ENCODE measurements at regions not wholly inside any gene's neighbourhood (a gene's known extent, or its start where the extent isn't known, plus 50 kb on each side); places are given as distances from the start of the nearest gene placed in this dataset.

GRCh38 chr2:11026286-11026921 is 114.7 kb downstream of the KCNF1 start:
- TF ChIP-seq, protein P1, sequence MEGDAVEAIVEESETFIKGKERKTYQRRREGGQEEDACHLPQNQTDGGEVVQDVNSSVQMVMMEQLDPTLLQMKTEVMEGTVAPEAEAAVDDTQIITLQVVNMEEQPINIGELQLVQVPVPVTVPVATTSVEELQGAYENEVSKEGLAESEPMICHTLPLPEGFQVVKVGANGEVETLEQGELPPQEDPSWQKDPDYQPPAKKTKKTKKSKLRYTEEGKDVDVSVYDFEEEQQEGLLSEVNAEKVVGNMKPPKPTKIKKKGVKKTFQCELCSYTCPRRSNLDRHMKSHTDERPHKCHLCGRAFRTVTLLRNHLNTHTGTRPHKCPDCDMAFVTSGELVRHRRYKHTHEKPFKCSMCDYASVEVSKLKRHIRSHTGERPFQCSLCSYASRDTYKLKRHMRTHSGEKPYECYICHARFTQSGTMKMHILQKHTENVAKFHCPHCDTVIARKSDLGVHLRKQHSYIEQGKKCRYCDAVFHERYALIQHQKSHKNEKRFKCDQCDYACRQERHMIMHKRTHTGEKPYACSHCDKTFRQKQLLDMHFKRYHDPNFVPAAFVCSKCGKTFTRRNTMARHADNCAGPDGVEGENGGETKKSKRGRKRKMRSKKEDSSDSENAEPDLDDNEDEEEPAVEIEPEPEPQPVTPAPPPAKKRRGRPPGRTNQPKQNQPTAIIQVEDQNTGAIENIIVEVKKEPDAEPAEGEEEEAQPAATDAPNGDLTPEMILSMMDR (IDR thresholded peaks at IDR 0.05): no peak
- TF ChIP-seq POLR2A (IDR thresholded peaks at IDR 0.05): no peak
- no peak overlapping the region for H3K4me3 ChIP-seq
- no peak overlapping the region for H3K27ac ChIP-seq
- H3K27me3 ChIP-seq: no peaks in the 10 kb centered on the region
- DNase-seq: no peak
- intact Hi-C loops (cut with DNase I; ENCODE audit: low total_unique reads): no loop called here
- H3K4me1 ChIP-seq: no peaks in the 10 kb centered on the region
- no peaks in the 10 kb centered on the region for H3K36me3 ChIP-seq
- no peaks in the 10 kb centered on the region for H3K9me3 ChIP-seq

GRCh38 chr2:11027195-11027594 is 115.5 kb downstream of the KCNF1 start:
- no peaks in the 10 kb centered on the region for H3K4me1 ChIP-seq
- H3K36me3 ChIP-seq: no peaks in the 10 kb centered on the region
- no peaks in the 10 kb centered on the region for H3K9me3 ChIP-seq
- intact Hi-C loops (cut with DNase I; ENCODE audit: low total_unique reads): no loop called here
- H3K27me3 ChIP-seq: no peaks in the 10 kb centered on the region
- H3K27ac ChIP-seq: no peak overlapping the region
- TF ChIP-seq, protein P1 (IDR thresholded peaks at IDR 0.05): no peak
- no peak for TF ChIP-seq POLR2A (IDR thresholded peaks at IDR 0.05)
- no peak for DNase-seq
- H3K4me3 ChIP-seq: no peak overlapping the region

- no peaks in the 10 kb centered on the region for H3K27me3 ChIP-seq
- H3K4me3 ChIP-seq: no peak overlapping the region
- intact Hi-C loops (cut with DNase I; ENCODE audit: low total_unique reads): no loop called here
- no peaks in the 10 kb centered on the region for H3K9me3 ChIP-seq
- H3K4me1 ChIP-seq: no peaks in the 10 kb centered on the region
- no peaks in the 10 kb centered on the region for H3K36me3 ChIP-seq
- no peak overlapping the region for H3K27ac ChIP-seq
- DNase-seq: no peak
- no peak for TF ChIP-seq POLR2A (IDR thresholded peaks at IDR 0.05)
- TF ChIP-seq, protein P1 (IDR thresholded peaks at IDR 0.05): no peak
These were observed 116.7 kb downstream of the KCNF1 start for GRCh38 chr2:11028407-11028916.

DNA sequence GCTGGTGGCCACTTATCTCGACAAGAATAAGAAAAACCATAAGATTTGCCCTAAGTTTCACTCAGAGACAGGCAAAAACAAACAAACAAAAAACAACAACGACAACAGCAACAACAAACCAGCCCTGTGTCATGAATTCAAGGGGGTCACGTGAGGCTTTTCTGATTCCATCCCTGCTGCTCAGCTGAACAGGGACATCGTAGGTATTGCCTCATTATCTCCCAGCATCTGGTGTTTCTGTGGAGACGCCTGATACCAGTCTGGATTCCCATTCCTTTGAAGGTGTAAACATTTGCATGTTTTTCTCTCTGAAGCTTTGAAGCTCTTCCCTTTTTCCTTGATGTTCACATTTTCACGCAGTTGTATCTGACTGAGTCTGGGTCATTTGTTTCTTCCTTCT is 117.4 kb downstream of the KCNF1 start:
- intact Hi-C loops (cut with DNase I; ENCODE audit: low total_unique reads): no loop called here
- H3K4me1 ChIP-seq: no peaks in the 10 kb centered on the region
- DNase-seq: no peak
- H3K36me3 ChIP-seq: no peaks in the 10 kb centered on the region
- no peaks in the 10 kb centered on the region for H3K9me3 ChIP-seq
- TF ChIP-seq, protein P1 (IDR thresholded peaks at IDR 0.05): no peak
- no peak for TF ChIP-seq POLR2A (IDR thresholded peaks at IDR 0.05)
- no peak overlapping the region for H3K27ac ChIP-seq
- H3K27me3 ChIP-seq: no peaks in the 10 kb centered on the region
- H3K4me3 ChIP-seq: no peak overlapping the region

GRCh38 chr2:11030036-11030435 is 118.3 kb downstream of the KCNF1 start:
- Histone ChIP-seq H3K36me3 (no peaks in the 10 kb centered on the region), H3K27ac (no peak overlapping the region)

More at GRCh38 chr2:11030036-11030435, 118.3 kb downstream of the KCNF1 start:
- no peaks in the 10 kb centered on the region for H3K9me3 ChIP-seq
- TF ChIP-seq, protein P1 (IDR thresholded peaks at IDR 0.05): no peak
- TF ChIP-seq POLR2A (IDR thresholded peaks at IDR 0.05): no peak
- no peak overlapping the region for H3K4me3 ChIP-seq
- no peaks in the 10 kb centered on the region for H3K27me3 ChIP-seq
- no peak for DNase-seq
- intact Hi-C loops (cut with DNase I; ENCODE audit: low total_unique reads): no loop called here
- H3K4me1 ChIP-seq: no peaks in the 10 kb centered on the region

Measured in uterus (tissue), 3 donors.